IPS DF 19.7 (cell line): ENCODE measurements at regions not wholly inside any gene's neighbourhood (a gene's known extent, or its start where the extent isn't known, plus 50 kb on each side); places are given as distances from the start of the nearest gene placed in this dataset.

ENCODE experiments used
- DNase-seq: peaks from one replicate; pipeline ENCODE4 v3.0.0-alpha.2; 2013; ENCODE audit warnings: low read depth, low spot score

DNA sequence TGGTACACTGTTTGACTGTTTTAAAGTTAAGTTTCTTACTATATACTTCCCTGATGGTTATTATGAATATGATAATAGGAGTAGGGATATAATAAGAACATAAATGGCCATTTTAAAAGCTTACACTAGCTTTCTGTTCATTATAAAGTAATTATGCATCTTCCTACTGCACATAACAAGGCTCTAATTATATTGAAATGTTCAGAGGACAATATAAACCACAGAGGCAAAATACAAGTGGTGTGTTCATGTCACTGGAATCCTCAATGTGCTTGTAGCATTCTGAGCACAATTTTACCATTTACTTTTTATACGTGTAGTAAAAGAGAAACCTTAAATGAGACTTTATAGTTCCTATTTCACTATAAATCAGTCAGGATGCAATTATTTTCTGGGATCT lies 268.3 kb downstream of the TMA16 start:
- no peak for DNase-seq

DNA sequence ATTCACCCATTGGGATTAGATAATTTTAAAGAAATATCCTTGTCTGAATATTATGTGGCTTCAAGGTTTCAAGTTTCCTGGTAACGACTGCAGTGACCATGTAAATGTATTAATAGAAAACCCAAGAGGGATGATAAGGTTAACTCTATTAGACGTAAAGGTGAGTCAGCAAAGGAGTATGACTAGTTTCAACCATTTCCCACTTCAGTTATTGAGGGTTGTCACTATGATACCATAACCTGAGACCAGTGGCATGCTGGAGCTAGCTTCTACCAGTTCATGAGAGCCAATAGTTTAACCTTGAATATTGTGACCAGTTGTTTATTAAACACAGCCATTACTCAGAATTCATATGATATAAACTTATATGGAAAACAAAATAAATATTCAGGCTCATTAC lies 270.1 kb downstream of the TMA16 start:
- DNase-seq = no peak

DNA sequence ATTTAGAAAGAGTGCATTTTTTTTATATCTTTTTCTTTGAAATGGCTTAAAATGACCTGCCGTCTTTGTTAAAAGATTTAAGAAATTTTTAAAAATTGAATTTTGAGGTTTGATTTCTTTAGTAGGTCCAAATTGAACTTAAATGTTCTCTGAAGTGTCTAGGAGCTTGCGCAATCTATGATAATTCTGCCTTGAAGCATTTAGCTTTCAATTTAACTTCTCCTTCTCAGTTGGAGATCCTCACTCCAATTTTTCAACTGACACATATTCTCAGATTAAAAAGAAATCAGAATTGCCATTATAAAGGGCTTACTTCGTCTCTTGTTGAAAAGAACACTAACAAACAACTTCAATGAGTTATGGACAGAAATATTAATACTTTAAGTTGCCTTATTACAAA lies 273.5 kb downstream of the TMA16 start:
- DNase-seq = no peak

DNA sequence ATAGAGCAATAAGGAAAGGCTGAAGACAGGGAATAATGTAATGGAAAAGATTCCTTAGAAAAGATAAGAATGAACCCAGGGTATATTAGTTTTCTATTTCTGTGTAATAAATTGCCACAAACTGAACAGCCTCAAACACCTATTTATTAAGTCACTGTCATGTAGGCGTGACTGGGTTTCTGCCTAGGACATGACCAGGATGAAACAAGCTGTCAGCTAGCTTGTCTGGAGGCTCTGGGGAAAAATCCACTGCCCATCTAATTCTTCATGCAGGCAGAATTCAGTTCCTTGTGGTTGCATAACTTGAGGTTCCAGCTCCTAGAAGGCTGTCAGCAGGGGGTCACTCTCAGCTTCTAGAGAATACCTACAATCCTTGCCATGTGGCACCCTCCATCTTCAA lies 277.7 kb downstream of the TMA16 start:
- no peak for DNase-seq

DNA sequence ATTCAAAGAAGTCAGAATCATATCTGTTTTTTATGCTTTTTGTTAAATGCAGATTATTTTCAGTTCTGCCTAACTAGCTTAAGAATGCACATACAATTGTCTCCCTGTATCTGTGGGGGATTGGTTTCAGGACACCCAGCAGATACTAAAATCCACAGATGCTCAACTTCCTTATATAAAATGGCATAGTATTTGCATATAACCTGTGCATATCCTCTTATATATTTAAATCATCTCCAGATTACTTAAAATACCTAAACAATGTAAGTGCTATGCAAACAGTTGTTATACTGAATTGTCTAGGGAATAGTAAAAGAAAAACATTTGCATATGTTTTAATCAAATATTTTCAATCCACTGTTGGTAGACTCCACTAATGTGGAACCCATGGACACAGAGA lies 279.4 kb downstream of the TMA16 start:
- DNase-seq = no peak

DNA sequence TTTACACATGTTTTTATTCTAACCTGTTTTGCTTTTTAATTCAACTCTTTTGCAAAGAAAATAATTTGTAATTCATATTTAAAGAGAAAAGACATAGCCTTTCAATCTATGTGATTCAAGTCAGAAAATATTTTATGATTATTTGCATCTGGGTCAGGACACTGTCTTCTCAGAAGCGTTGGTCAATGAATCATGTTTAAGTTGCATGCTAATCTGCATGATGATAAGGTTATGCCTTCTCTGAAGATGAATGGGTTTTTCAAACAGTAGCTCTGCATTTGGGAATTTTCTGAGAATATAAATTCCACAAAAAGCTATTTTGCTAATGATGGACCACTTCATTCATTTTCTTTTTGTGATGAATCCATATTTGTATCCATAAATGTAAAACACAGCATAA lies 282.5 kb downstream of the TMA16 start:
- DNase-seq = no peak

DNA sequence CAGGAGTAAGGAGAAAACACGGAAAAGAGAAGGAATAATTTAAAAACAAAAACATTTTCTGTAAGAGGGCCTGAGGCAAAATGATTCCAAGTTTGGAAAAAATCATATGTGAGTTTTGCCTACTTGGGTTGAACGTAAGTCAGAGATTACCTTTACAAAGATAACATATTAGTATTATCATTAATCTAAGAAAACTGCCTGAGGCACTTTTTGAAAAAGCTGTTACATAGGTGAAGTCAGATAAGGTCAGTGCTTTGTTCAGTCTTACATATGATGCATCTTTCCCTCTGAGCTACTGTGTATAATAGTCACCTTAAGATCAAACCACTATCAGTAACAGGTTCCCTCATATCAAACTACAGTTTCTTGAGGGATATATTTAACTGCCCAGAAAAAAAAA lies 287.2 kb downstream of the TMA16 start:
- DNase-seq = no peak

DNA sequence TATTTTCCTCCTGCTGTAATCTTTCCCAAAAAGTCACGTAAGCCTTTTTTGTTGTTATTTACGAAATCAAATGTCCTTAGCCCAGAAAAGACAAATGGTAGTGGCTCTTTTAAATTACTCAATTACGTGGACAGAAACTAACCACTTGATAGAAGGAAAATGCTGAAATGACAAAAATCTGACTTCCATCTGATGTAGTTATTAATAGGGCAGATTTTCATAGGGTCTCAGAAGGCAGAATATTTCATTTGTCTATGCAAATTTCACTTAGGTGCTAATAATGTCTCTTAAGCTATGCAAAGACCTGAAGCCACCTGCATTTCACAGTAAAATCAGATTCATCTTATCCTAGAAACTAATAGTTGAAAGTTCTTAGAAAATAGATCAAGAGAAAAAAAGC lies 295.7 kb downstream of the TMA16 start:
- no peak for DNase-seq

DNA sequence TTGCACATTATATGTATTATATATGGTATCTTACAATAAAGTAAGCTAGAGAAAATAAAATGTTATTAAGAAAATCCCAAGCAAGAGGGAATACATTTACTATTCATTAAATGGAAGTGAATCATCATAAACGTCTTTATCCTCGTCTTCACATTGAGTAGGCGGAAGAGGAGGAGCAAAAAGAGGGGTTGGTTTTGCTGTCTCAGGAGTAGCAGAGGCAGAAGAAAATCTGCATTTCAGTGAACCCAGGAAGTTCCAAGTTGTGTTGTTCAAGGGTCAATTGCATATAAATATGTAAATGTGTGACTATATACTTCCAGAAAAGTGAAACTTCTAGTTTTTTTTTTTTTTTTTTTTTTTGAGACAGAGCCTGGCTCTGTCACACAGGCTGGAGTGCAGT lies 301.4 kb downstream of the TMA16 start:
- no peak for DNase-seq

DNA sequence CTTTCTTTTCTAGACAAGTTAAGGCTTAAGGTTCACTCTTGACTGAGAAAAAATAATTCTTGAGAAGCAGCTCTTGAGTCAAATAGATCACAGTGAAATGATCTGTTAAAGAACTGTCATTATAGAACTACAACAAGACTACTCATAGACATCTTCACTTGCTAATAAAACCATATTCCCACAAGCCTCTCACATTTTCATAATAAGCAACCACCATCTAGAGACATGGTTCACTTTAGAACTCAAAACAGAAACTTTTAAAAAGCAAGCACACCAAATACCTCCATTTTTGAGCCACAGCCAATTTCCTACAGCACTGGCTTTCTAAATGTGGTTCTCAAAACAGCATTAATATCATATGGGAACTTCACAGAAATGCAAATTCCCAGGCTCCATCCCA lies 309.5 kb downstream of the TMA16 start:
- DNase-seq = no peak

DNA sequence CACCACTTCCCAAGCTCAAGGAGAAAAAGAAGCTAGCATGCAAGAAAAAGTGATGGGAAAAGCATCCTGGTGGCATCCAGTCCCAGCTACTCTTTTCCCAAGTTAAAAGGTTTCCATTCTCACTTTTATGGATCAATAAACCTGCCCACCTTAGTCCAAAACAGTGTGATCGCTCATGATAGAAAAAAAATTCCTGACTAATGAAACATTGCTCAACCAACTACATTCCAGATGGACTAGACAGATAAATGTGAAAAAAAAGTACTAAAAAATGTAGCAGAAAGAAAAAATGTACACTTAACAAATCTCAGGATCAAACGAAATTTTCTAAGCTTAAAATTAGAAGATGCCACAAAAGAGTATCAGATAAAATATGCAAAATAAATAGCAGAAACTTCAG lies 312.2 kb downstream of the TMA16 start:
- DNase-seq = no peak

DNA sequence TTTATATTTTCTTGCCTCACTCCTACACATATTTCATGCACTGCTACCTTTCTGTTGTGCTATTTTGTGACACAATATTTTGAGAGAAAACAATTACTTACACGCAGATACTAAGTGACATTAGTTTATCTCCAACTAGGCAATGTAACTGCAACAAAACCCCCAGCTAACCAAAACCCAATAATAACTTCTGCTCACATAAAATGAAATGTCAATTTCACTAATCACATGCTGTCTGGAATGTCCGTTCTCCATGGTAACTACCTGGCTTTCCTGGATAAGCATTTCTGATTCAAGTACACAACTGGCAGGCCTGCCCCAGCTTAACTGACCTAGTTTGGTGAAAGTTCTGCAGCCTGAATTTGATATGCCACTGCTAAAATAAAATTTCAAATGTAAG lies 313.5 kb downstream of the TMA16 start:
- no peak for DNase-seq

DNA sequence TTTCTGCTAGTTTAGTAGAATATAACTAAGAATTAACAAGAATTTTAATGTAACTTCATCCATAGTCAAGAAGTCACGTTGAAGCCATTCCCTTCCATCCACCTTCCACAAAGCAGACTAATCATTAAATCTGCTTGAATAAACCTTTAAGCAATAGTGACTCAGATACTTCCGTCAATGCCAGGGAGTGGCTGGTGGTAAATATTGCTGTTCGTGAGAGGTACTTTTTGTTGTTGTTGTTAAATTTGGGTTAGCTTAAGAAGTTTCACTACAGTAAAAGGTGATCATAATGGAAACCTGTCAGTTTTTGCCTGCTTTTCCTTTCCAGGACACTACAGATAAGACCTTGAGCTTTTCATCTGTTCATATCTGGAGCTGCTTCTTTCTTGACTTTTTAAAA lies 316.3 kb downstream of the TMA16 start:
- DNase-seq = no peak

DNA sequence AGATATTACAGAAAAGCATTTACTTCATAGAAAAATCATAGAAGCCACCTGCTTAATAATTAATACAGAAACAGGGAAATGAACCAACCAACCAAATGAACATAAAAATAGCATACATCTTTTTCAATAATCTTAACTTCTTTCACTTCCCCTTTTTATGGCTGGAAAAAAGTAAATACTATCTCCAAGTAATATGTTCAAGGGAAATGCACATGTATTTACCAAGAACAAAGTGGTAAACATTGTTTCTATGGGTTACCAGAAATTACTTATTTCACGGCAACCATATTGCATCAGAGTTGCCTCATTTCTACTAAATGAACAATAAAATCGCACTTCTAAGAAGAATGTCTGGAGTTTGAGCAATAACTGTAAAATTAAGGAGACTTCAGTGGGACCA lies 321.3 kb downstream of the TMA16 start:
- no peak for DNase-seq

DNA sequence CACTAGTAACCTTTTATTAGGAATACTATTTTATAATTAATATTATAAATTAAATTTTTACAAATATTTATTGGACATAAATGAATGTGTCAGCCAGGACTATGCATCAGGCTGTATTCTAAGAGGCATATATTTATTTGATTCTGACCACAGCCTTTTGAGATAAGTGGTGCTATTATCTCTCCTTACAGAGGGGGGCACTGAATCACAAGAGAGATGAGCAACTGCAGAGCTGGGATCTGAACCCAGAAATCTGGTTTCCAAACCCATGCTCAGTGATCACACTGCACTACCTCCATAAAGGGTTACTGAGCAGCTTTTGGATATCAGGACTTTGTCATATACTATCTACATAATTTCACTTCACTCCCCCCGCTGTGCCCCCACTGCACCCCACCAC lies 322.0 kb downstream of the TMA16 start:
- no peak for DNase-seq

DNA sequence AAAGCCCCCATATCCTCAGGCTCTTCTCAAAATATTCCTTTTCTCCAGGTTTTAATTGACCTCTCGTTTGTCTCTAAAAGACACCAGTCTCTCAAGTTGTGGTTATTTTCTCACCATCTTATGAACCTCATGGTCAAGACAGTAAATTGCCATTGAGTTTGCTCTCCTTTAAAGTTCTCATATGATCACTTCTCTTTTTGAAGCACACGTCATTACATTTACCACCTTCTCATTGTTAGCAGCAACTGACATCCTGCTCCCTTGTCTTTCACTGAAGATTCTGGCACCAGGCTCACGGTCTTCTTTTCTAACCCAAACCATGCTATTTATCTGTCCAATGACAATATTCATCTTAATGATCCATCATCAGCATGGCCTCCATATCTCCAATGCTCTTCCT lies 324.2 kb downstream of the TMA16 start:
- no peak for DNase-seq

DNA sequence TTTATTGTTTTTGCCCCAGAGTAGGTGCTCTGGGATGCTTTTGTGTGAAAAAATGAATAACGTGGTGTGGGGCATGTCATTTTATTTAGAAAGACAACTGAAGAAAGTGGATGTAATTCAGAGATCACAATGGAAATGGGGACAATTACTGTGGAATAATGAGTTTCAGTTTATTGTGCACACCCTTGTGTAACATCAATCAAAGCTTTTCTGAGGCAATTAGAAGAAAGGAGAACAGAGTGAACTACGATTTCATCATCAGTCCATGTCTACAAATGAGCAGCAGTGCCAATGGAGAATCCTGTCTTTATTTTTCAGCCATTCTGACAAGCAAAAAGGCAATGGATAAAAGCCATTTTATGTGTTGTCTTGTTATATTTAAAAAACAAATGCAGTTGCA lies 339.2 kb downstream of the TMA16 start:
- no peak for DNase-seq

DNA sequence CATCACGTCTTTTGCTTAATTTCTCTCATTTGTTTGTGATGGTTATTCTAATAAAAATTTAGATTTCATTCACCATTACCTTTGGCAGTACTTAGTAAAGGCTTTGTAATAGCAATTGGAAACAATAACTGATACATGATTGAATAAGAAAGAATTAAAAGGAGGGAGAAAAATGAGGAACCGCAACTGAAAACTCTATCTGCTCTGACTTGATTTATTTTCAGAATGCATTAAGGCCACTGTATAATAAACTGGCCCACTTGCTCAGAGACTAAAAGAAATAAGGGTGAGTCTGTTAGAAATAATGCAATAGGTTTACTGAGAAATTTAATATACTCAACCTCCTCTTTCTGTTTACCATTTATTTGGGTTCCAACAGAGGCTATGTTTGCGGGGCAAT lies 351.5 kb downstream of the TMA16 start:
- DNase-seq = no peak

DNA sequence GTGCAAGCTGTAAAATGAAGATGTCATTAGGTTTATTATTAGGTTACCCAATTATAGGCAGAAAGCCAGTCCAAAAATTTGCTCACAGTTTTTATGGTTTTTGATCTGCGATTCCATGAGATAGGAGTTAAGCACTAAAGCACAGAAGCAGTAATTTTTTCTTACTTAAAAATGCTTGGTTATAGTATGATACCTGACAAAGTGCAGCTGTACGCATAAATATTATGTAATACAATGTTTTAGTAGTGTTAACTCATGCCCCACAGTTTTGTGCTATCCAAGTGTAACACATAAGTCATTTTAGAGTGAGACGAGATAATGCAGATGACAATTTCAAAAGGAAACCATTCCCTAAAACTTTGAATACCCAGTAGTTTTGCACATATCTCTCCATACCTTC lies 357.8 kb downstream of the TMA16 start:
- DNase-seq = no peak

DNA sequence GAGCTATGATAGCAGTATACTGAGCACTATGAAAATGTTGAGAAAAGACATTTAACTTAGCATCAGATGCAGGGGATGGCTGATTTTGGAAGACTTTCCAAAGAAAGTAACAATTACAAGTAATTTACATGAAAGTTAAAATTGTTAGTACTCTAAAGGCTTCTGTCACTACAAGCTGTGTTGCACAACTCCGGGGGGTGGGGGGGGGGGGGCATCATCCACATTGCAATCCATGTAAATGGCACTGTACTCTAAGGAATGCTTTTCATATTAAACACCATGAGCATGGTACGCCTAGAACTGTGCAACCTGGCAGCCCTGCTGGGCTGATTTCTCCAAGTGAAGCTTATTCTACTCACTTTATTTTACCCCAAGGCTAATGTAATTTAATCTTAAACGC lies 363.4 kb downstream of the TMA16 start:
- DNase-seq = no peak

DNA sequence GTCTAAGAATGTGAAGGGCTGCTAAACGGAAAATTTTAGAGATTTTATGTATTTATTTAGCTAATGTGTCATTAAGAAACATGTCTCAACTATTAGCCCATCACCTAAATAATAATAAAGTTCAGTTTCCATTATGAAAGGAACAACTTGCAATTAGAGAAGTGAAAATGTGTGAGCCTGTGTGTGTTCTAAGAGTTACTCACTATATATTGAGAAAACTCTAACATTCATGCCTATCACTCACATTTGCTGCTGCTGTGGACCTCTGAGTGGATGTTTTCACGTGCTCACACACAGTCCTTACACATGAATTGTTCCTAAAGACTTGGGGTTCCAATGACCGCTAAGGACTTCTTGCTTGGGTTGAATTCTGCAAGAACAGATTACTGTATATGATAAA lies 364.0 kb downstream of the TMA16 start:
- DNase-seq = no peak

DNA sequence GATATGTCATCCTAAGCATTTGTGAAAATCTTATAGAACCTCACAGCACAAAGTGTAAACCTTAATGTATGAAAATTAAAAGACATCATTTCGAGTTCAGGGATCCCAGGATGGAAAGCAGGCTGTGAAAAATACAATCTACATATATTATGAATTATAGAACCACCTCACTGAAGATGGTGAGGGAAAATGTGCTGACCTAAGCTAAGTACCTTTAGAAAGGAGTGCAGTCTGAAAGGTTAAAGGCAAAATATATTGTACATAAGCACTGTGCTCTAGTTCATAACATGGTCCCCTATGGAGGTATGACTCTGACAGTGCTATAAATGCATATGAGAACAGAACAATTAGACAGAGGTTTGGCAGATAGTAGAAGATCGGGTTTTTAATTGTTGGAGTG lies 368.6 kb downstream of the TMA16 start:
- DNase-seq = no peak

DNA sequence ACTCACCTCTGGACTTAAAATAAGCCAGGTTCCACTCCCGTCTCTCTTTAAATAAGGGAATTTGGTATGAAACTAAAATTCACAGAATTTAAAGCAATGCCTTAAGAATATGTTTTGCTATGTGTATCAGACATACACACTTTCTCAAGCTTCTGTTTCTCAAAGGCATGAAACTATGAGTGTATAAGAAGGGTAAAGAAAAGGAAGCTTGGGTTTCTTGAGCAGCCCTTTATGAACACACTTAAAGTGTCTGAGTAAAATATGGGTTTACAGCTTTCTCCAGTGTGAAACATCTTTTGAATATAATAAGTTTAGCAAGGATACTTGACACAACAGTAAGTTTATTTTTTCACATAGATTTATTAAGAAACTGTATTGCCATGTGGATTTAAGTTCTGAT lies 370.5 kb downstream of the TMA16 start:
- no peak for DNase-seq

DNA sequence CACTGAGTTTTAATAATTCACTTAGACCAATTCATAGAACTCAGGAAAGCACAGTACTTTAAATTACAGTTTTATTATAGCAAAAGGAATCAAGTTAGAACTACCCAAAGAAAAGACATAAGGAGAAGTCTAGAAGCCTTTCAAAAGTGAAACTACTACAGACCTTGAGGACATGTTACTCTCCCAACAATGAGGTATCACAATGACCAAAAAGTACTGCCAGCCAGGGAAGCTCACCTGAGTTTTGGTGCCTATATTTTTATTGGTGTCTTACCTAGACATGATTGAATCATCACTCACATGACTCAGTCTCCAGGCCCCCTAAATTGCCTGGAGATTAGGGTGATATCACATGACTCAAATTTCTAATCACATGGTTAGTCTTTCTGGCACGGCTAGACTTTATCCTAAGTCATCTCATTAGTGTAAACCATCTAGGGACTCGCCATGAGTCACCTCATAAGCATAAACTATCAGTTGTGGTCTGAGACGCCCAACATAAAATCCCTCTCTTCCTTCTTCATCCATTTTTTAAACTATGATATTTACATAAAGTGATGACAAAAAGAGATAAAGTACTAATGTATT lies 372.3 kb downstream of the TMA16 start:
- no peak for DNase-seq

DNA sequence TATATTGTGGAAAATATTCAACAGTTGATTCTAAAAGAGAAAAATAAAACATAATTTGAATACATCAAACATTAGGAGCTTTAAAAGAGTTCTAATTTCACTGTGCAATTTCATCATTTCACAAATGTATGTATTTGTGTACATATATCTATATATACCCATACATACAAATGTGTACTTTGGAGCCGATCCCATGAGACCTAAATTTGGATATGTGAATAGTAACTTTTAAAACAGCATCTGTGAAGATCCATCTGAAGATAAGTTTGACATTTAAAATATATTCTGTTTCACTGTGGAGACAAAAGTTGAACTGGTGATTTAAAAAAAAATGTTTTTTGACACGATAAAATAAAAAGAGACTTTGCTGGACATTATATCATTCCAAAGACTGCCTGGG lies 374.0 kb downstream of the TMA16 start:
- DNase-seq = no peak
